Left ventricle myocardium inferior (tissue), 1 donor: ENCODE measurements at regions not wholly inside any gene's neighbourhood (a gene's known extent, or its start where the extent isn't known, plus 50 kb on each side); places are given as distances from the start of the nearest gene placed in this dataset.

Experiments
- DNase-seq: peaks from one replicate; pipeline ENCODE4 v3.0.0-alpha.2; 2020
- H3K27ac ChIP-seq: fragments of 200-600 bp; replicated peaks from 2 replicates; pipeline ENCODE4 v1.8.0; 2021
- H3K27me3 ChIP-seq: fragments of 200-600 bp; 2 replicates; pipeline ENCODE4 v1.8.0; 2021; ENCODE audit warnings: low read depth
- H3K36me3 ChIP-seq: fragments of 200-600 bp; 2 replicates; pipeline ENCODE4 v1.8.0; 2021
- H3K4me1 ChIP-seq: fragments of 200-600 bp; 2 replicates; pipeline ENCODE4 v1.8.0; 2021
- H3K4me3 ChIP-seq: fragments of 200-600 bp; 2 replicates; pipeline ENCODE4 v1.8.0; 2021; ENCODE audit warnings: mild to moderate bottlenecking, moderate library complexity
- H3K9me3 ChIP-seq: fragments of 200-600 bp; replicated peaks from 2 replicates; pipeline ENCODE4 v1.8.0; 2021
- intact Hi-C: fragments of 100-400 bp; cut with micrococcal nuclease; formaldehyde crosslinking; loops from one replicate; pipeline ENCODE4 v1.11.0; 2022
- TF ChIP-seq, protein P1 (sequence below): fragments of 200-600 bp; IDR thresholded peaks from 2 replicates; pipeline ENCODE4 v1.8.0; 2021; ENCODE audit warnings: antibody characterized with exemption, mild to moderate bottlenecking, borderline replicate concordance
- donor health status: DM: no; HTN: yes; CAD: no; lungs with severe emphysema.

DNA sequence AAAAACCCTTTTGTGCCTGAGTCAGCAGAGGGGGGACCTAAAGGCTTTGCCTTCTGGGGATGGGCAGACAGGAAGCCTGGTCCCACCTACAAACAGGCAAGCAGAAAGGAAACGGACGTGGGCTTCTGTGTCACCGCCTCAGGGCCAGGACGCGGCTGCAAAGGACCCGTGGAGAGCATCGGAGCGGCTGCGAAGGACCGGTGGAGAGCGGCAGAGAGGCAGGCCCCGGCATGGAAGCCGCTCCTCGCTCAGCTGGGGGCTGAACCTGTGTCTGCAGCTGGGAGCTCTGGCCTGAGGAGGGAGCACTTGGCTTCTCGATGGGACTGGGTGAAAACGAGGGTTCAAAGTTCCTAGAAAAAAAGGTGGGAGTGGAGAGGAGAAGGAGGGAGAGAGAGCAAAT is 125.4 kb upstream of the PPP2R2D start:
- intact Hi-C loops: no loop called here
- Histone ChIP-seq H3K36me3 (no peaks in the 10 kb centered on the region), H3K4me1 (no peaks in the 10 kb centered on the region), H3K4me3 (no peak overlapping the region), H3K27me3 (peaks cover 61% of the 10 kb centered on the region), H3K27ac (no peak overlapping the region), H3K9me3 (peaks cover 33% of the 10 kb centered on the region)
- TF ChIP-seq, protein P1, sequence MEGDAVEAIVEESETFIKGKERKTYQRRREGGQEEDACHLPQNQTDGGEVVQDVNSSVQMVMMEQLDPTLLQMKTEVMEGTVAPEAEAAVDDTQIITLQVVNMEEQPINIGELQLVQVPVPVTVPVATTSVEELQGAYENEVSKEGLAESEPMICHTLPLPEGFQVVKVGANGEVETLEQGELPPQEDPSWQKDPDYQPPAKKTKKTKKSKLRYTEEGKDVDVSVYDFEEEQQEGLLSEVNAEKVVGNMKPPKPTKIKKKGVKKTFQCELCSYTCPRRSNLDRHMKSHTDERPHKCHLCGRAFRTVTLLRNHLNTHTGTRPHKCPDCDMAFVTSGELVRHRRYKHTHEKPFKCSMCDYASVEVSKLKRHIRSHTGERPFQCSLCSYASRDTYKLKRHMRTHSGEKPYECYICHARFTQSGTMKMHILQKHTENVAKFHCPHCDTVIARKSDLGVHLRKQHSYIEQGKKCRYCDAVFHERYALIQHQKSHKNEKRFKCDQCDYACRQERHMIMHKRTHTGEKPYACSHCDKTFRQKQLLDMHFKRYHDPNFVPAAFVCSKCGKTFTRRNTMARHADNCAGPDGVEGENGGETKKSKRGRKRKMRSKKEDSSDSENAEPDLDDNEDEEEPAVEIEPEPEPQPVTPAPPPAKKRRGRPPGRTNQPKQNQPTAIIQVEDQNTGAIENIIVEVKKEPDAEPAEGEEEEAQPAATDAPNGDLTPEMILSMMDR: no peak
- no peak for DNase-seq

DNA sequence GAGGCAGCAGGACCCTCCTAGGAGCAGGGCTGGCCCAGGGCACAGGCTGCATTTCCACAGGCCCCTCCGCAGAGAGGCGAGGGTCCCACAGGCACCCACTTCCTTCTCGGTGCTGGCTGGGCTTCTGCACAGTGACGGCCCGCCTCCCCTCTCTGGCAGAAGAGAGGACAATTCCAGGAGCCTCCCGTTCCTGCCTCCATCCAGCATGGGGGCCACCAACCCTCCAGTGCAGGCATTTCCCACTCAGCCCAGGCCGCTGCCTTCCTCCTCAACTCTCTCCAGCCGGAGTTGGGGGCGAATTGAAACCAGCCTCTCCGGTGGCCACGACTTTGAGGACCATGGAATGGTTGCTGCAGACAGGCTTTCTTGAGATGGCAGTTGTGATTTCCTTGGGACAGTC is 125.0 kb upstream of the PPP2R2D start:
- Histone ChIP-seq H3K36me3 (no peaks in the 10 kb centered on the region), H3K9me3 (peaks cover 33% of the 10 kb centered on the region)

DNA sequence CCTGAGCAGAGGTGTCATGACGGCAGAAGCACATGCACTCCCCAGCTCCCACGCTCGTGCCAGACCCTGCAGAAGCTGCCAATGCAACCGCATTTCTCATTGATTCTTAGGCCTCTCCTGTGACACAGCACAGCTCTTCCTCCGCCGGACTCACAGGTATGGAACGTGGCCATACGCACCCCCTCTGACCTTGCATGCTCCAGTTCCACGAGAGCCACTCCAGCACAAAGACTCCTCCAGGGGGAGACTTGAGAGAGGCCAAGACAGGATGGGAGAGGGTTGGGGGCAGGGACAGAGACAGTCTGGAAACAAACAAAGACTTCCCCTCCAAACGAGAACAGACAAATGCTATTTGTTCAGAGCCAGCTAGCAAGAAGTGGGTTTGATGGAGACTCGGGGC is 124.3 kb upstream of the PPP2R2D start:
- Histone ChIP-seq H3K9me3 (peaks cover 33% of the 10 kb centered on the region), H3K27ac (no peak overlapping the region), H3K27me3 (peaks cover 52% of the 10 kb centered on the region), H3K4me3 (no peak overlapping the region), H3K36me3 (no peaks in the 10 kb centered on the region), H3K4me1 (no peaks in the 10 kb centered on the region)
- intact Hi-C loops: no loop called here
- TF ChIP-seq, protein P1: no peak
- no peak for DNase-seq

More for the DNA sequence above, 125.0 kb upstream of the PPP2R2D start:
- peaks cover 58% of the 10 kb centered on the region for H3K27me3 ChIP-seq
- H3K4me1 ChIP-seq: no peaks in the 10 kb centered on the region
- intact Hi-C loops: no loop called here
- H3K4me3 ChIP-seq: no peak overlapping the region
- TF ChIP-seq, protein P1: no peak
- DNase-seq: no peak
- no peak overlapping the region for H3K27ac ChIP-seq

DNA sequence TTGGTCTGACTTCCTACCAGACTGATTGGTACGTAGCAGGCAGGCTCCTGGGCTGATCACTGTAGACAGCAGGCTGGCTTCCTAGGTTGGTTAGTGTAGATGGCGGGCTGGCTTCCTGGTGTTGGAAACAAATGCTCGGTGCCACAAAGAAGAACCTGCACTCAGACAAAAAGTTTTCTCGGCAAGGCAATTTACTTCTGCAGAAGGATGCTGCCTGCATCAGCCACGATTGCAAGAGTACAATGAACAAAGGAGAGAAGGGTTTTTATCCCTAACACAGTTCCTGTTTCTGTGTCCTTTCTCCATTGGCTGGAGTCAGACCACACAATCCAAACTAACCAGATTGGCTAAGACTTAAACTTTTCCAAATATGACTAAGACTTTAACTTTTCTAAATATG is 123.6 kb upstream of the PPP2R2D start:
- no peaks in the 10 kb centered on the region for H3K36me3 ChIP-seq
- TF ChIP-seq, protein P1: no peak
- H3K27ac ChIP-seq: no peak overlapping the region
- H3K9me3 ChIP-seq: peaks cover 33% of the 10 kb centered on the region
- no peaks in the 10 kb centered on the region for H3K4me1 ChIP-seq
- DNase-seq: no peak
- H3K4me3 ChIP-seq: no peak overlapping the region
- intact Hi-C loops: no loop called here
- peaks cover 45% of the 10 kb centered on the region for H3K27me3 ChIP-seq

- no peak overlapping the region for H3K27ac ChIP-seq
- no peak for DNase-seq
- no peaks in the 10 kb centered on the region for H3K36me3 ChIP-seq
- peaks cover 33% of the 10 kb centered on the region for H3K9me3 ChIP-seq
- no peak overlapping the region for H3K4me3 ChIP-seq
- H3K4me1 ChIP-seq: no peaks in the 10 kb centered on the region
- H3K27me3 ChIP-seq: peaks cover 44% of the 10 kb centered on the region
- TF ChIP-seq, protein P1: no peak
- intact Hi-C loops: no loop called here
These were observed 122.9 kb upstream of the PPP2R2D start for GRCh38 chr10:131777921-131778320.

DNA sequence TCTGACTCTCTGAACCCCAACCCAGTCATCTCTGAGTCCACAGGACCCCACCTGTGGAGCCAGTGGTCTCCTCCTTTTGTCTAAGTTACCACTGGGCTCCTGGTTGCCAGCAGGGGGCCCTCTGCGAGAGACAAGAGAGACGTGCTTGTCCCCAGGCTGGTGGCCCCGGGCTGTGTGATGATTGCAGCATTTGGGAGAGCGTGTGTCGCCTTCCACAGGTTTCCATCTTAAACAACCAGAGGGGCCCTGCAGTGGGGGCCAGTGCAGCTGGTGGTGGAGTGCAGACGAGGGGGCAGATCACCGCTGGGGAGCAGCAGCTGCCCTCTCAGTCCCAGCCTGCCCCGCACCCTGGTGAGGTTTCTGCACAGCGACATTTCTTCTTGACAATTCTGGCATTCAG is 122.4 kb upstream of the PPP2R2D start:
- TF ChIP-seq, protein P1: no peak
- intact Hi-C loops: no loop called here
- H3K27ac ChIP-seq: no peak overlapping the region
- no peak for DNase-seq
- no peaks in the 10 kb centered on the region for H3K36me3 ChIP-seq
- no peak overlapping the region for H3K4me3 ChIP-seq
- H3K9me3 ChIP-seq: peaks cover 33% of the 10 kb centered on the region
- peaks cover 43% of the 10 kb centered on the region for H3K27me3 ChIP-seq
- H3K4me1 ChIP-seq: no peaks in the 10 kb centered on the region
